T-cell (primary cell): ENCODE measurements at regions not wholly inside any gene's neighbourhood (a gene's known extent, or its start where the extent isn't known, plus 50 kb on each side); places are given as distances from the start of the nearest gene placed in this dataset.
A peak's percentile ranks its signal among the peaks of the same experiment; 100 is the strongest.

Source experiments
- ATAC-seq, 4 experiments: fragments of 200-7000 bp in 3 of 4; fragments of 150-1000 bp in 1 of 4; cut with Tn5 transposase; replicated peaks in 1 of 4; 1 replicate in 3 of 4; 2 replicates in 1 of 4; pipeline ENCODE4 v1.10.0; 2021; ENCODE audit warnings: moderate library complexity in 3 of 4, mild to moderate bottlenecking in 2 of 4, moderate number of reproducible peaks in 1 of 4
- CTCF ChIA-PET, 2 donors: fragments of 300-600 bp; sonication (Branson Sonifier 250); formaldehyde crosslinking; loops; one replicate each; lab custom pipeline; 2022; ENCODE audit warnings: antibody characterized with exemption in 2 of 2; lab: Charles Lee
- POLR2A ChIA-PET, 2 donors: fragments of 300-600 bp; sonication (Branson Sonifier 250); formaldehyde crosslinking; loops; one replicate each; lab custom pipeline; 2022; ENCODE audit warnings: antibody characterized with exemption in 2 of 2; lab: Charles Lee
- DNase-seq, 35 experiments: peaks; one replicate each; pipeline versions ENCODE4 v3.0.0 to v3.0.0-alpha.2; 2013 to 2023
- H3K27ac ChIP-seq: one replicate; pipeline ENCODE4 v1.5.1; 2013; ENCODE audit warnings: low read length
- H3K27me3 ChIP-seq, 2 experiments: replicated peaks in 1 of 2; 1 replicate in 1 of 2; 2 replicates in 1 of 2; pipeline versions ENCODE4 v1.6.1 to v1.7.0; 2013; ENCODE audit warnings: low read length in 1 of 2, mixed read lengths in 1 of 2; ENCODE audit not compliant: control insufficient read depth in 2 of 2, insufficient read depth in 2 of 2; ENCODE audit errors: extremely low read depth in 1 of 2
- H3K36me3 ChIP-seq, 2 donors: 1 replicate in 1 of 2; 2 replicates in 1 of 2; pipeline versions ENCODE4 v1.6.1 to v1.7.0; 2013; ENCODE audit warnings: low read length in 1 of 2; ENCODE audit not compliant: control insufficient read depth in 2 of 2, insufficient read depth in 1 of 2; ENCODE audit errors: extremely low read depth in 1 of 2
- H3K4me1 ChIP-seq, 2 experiments: 1 replicate in 1 of 2; 2 replicates in 1 of 2; pipeline versions ENCODE4 v1.6.1 to v1.7.0; 2013; ENCODE audit warnings: low read length in 2 of 2, mixed read lengths in 1 of 2; ENCODE audit not compliant: insufficient read depth in 2 of 2, control insufficient read depth in 1 of 2; ENCODE audit errors: extremely low read depth in 1 of 2
- H3K4me3 ChIP-seq, 2 donors: 1 replicate in 1 of 2; 2 replicates in 1 of 2; pipeline versions ENCODE4 v1.5.1 to v1.7.0; 2013; ENCODE audit warnings: mild to moderate bottlenecking in 2 of 2, low read length in 1 of 2, moderate library complexity in 1 of 2; ENCODE audit not compliant: control insufficient read depth in 1 of 2; ENCODE audit errors: extremely low read depth in 1 of 2
- H3K9me3 ChIP-seq: 2 replicates; pipeline ENCODE4 v1.7.0; 2013
- H3K27ac Mint-ChIP-seq, 2 donors: one replicate each; pipeline ENCODE4 v1.8.0; 2020 to 2021; ENCODE audit warnings: mild to moderate bottlenecking in 2 of 2, mixed read lengths in 2 of 2
- H3K27me3 Mint-ChIP-seq, 2 donors: one replicate each; pipeline ENCODE4 v1.8.0; 2021 to 2022; ENCODE audit warnings: mixed read lengths in 2 of 2
- H3K36me3 Mint-ChIP-seq: one replicate; pipeline ENCODE4 v1.8.0; 2021; ENCODE audit warnings: mixed read lengths
- H3K4me1 Mint-ChIP-seq, 3 donors: one replicate each; pipeline ENCODE4 v1.8.0; 2020 to 2022; ENCODE audit warnings: mixed read lengths in 3 of 3, mild to moderate bottlenecking in 1 of 3
- H3K4me3 Mint-ChIP-seq, 3 donors: one replicate each; pipeline ENCODE4 v1.8.0; 2020 to 2022; ENCODE audit warnings: mild to moderate bottlenecking in 3 of 3, mixed read lengths in 3 of 3, moderate library complexity in 3 of 3
- H3K9me3 Mint-ChIP-seq, 3 donors: one replicate each; pipeline ENCODE4 v1.8.0; 2020 to 2022; ENCODE audit warnings: mixed read lengths in 3 of 3
- WGBS: methylation state at CpG from one replicate; pipeline ENCODE4 v1.1.5; 2013; ENCODE audit warnings: missing lambda C conversion rate; ENCODE audit not compliant: insufficient coverage; 5-methylcytosine and 5-hydroxymethylcytosine counted together

DNA sequence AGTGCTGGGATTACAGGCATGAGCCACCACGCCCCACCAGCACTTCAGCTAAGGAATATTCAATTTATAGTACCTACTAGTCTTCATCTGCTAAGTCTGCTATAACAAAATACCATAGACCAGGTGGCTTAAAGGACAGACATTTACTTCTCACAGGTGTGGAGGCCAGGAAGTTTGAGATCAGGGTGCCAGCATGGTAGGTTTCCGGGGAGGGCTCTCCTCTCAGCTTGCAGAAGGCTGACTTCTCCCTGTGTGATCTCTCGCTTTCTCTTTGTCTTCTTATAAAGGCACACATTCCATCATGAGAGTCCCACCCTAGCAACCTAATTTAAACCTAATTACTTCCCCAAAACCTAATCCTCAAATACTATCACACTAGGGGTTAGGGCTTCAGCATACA, 433.0 kb downstream of the INSC start:
- Histone ChIP-seq H3K36me3 (no peaks in the 10 kb centered on the region), H3K4me3 (no peak overlapping the region), H3K9me3 (no peaks in the 10 kb centered on the region), H3K27ac (no peak overlapping the region), H3K4me1 (no peaks in the 10 kb centered on the region), H3K27me3 (no peaks in the 10 kb centered on the region)
- Mint-ChIP-seq H3K4me1 (no peaks in the 10 kb centered on the region), H3K9me3 (peaks cover 0 to 10% (median 0%) of the 10 kb centered on the region in 3 donors), H3K27me3 (peaks cover 0 to 1% of the 10 kb centered on the region in 2 donors), H3K27ac (no peak overlapping the region), H3K4me3 (no peak overlapping the region), H3K36me3 (no peaks in the 10 kb centered on the region)
- ATAC-seq (no peak), DNase-seq (no peak)
- POLR2A ChIA-PET = no interaction called here
- CTCF ChIA-PET = no interaction called here
- WGBS = 100% methylated on average over 2 of the region's 3 CpGs

DNA sequence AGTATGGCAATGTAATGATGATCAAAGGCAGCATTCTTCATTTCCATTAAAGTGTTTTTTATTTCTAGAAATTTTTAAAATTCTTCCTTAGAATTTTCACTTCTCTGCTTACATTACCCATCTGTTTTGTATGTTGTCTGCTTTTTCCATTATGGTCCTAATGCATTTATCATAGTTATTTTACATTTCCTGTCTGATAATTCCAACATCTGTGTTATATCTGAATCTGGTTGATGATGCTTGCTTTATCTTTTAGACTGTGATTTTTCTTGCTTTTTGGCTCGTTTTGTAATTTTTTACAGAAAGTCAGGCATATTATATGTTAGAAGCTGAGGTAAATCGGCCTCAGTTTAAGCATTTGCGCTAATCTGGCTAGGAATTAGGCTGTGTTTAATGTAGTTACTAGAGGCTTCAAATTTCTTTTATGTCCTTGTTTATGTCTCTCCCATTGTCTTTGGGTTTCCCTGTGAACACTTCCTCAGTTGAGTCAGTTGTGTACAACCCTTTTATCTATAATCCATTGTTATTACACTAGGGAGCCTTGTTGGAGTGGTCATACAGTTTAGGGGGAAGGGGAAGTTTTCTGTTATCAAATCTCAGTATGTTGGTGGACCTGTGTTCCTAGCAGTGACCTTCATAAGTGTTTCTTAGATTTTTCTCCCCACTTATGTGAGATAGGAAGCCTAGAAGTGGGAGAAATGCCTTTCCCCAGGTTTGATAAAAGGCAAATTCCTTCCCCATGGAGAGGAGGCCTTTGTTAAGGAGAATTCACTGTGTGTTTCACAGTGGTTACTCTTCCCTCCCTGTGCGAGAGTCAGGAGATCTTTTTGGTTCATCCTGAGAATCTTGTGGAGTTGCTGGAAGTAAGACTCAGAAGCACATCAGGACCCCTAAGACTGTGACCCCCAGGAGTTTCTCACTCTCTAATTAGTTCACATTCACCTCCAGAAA, 437.5 kb downstream of the INSC start:
- ATAC-seq (no peak), DNase-seq (no peak)
- Histone ChIP-seq H3K9me3 (no peaks in the 10 kb centered on the region), H3K36me3 (no peaks in the 10 kb centered on the region), H3K4me3 (no peak overlapping the region), H3K4me1 (no peaks in the 10 kb centered on the region), H3K27me3 (no peaks in the 10 kb centered on the region), H3K27ac (no peak overlapping the region)
- ChIA-PET POLR2A (no interaction called here), CTCF (no interaction called here)
- Mint-ChIP-seq H3K27me3 (peaks cover 0 to 1% of the 10 kb centered on the region in 2 donors), H3K4me3 (no peak overlapping the region), H3K4me1 (no peaks in the 10 kb centered on the region), H3K27ac (no peak overlapping the region), H3K36me3 (no peaks in the 10 kb centered on the region), H3K9me3 (no peaks in the 10 kb centered on the region)
- 40% methylated on average over 2 of the region's 4 CpGs for WGBS

DNA sequence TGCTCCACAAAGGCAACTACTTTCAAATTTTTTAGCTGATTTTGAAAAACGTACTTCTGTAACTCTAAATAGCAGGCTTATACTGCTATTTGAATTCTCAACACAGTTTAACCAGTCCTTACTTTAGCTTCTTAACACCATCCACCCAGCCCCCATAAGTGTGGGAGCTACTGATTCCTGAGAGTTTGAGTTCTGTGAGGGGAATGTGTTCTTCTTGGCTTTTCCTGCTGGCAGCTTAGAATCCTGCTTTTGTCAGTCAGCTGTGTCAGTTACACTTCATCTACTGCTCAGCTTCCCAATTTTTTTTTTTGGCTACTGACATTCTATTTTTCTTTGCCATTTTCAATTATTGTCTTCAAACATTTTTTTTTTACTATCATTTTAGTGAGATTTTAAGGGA, 440.4 kb downstream of the INSC start:
- H3K9me3 Mint-ChIP-seq = no peaks in the 10 kb centered on the region
- POLR2A ChIA-PET = no interaction called here
- no peak for DNase-seq
- Histone ChIP-seq H3K4me1 (no peaks in the 10 kb centered on the region), H3K27ac (no peak overlapping the region), H3K36me3 (no peaks in the 10 kb centered on the region), H3K4me3 (no peak overlapping the region), H3K27me3 (no peaks in the 10 kb centered on the region), H3K9me3 (no peaks in the 10 kb centered on the region)
- H3K27me3 Mint-ChIP-seq = peaks cover 0 to 1% of the 10 kb centered on the region in 2 donors
- no peak overlapping the region for H3K27ac Mint-ChIP-seq
- H3K4me3 Mint-ChIP-seq = no peak overlapping the region
- CTCF ChIA-PET = no interaction called here
- ATAC-seq = no peak
- WGBS = no CpG with 5 or more reads among the region's 1 CpG
- no peaks in the 10 kb centered on the region for H3K36me3 Mint-ChIP-seq
- H3K4me1 Mint-ChIP-seq = no peaks in the 10 kb centered on the region

DNA sequence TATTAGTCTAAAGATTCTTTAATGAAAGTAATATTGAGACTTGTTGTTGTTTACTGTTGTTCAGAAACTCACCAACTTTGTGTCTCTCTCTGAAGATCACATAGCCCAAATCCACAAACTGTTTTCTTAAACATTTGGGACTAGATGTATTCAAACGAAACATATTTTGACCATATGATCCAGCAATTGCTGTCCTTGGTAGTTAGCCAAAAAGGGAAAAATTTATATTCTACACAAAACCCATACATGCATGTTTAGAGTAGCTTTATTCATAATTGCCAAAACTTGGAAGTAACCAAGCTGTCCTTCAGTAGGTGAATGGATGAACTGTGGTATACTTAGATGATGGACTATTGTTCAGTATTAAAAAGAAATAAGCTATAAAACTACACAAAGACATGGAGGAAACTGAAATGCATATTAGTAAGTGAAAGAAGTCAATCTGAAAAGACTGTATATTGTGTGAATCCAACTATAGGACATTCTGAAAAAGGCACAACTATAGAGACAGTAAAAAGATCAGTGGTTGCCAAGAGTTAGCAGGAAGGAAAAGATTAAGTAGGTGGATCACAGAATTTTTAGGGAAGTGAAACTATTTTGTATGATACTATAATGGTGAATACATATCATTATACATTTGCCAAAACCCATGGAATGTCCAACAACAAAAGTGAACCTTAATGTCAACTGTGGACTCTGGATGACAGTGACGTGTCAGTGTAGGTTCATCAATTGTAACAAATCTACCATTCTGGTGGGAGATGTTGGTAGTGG, 442.9 kb downstream of the INSC start:
- H3K4me1 ChIP-seq = no peaks in the 10 kb centered on the region
- Mint-ChIP-seq H3K27me3 (no peaks in the 10 kb centered on the region), H3K36me3 (no peaks in the 10 kb centered on the region), H3K4me1 (no peaks in the 10 kb centered on the region), H3K4me3 (no peak overlapping the region), H3K27ac (no peak overlapping the region), H3K9me3 (no peaks in the 10 kb centered on the region)
- no CpG with 5 or more reads among the region's 2 CpGs for WGBS
- no peak overlapping the region for H3K27ac ChIP-seq
- ATAC-seq (no peak), DNase-seq (no peak)
- no peaks in the 10 kb centered on the region for H3K27me3 ChIP-seq
- H3K4me3 ChIP-seq = no peak overlapping the region
- POLR2A ChIA-PET = no interaction called here
- H3K9me3 ChIP-seq = no peaks in the 10 kb centered on the region
- H3K36me3 ChIP-seq = no peaks in the 10 kb centered on the region
- CTCF ChIA-PET = no interaction called here

DNA sequence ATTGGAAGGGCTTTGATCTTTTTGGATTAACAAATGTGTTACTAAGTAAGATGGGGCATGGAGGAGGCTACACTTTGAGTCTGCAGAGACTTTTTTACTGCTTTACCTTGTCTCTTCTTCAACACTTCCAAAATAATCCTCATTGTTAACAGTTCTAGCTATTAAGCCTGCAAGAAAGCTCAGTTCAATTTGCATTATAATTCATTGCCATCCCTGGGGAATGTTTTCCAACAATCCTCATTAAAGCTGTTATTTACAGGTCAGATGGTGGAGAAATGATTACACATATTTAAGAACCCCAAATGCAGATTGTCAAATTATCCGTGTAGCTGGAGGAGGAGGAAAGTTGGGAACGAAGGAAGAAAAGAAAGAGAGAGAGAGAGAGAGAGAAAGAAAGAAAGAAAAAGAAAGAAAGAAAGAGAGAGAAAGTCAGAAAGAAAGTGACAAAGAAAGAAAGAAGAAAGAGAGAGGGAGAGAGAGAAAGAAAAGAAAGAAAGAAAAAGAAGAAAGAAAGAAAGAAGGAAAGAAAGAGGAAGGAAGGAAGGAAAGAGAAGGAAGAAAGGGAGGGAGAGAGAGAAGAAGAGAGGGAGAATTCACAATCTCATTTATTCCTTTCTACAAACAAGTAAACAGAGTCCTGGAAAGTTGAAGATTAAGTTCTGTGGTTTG, 443.9 kb downstream of the INSC start:
- Mint-ChIP-seq H3K4me1 (no peaks in the 10 kb centered on the region), H3K9me3 (no peaks in the 10 kb centered on the region), H3K36me3 (no peaks in the 10 kb centered on the region), H3K27ac (no peak overlapping the region), H3K27me3 (peaks cover 0 to 2% of the 10 kb centered on the region in 2 donors), H3K4me3 (no peak overlapping the region)
- no peaks in the 10 kb centered on the region for H3K4me1 ChIP-seq
- ATAC-seq = no peak
- H3K27me3 ChIP-seq = no peaks in the 10 kb centered on the region
- DNase-seq = no peak
- no peaks in the 10 kb centered on the region for H3K36me3 ChIP-seq
- CTCF ChIA-PET = no interaction called here
- WGBS = 60% methylated on average over 1 of the region's 2 CpGs
- H3K9me3 ChIP-seq = no peaks in the 10 kb centered on the region
- POLR2A ChIA-PET = no interaction called here
- no peak overlapping the region for H3K27ac ChIP-seq
- no peak overlapping the region for H3K4me3 ChIP-seq

DNA sequence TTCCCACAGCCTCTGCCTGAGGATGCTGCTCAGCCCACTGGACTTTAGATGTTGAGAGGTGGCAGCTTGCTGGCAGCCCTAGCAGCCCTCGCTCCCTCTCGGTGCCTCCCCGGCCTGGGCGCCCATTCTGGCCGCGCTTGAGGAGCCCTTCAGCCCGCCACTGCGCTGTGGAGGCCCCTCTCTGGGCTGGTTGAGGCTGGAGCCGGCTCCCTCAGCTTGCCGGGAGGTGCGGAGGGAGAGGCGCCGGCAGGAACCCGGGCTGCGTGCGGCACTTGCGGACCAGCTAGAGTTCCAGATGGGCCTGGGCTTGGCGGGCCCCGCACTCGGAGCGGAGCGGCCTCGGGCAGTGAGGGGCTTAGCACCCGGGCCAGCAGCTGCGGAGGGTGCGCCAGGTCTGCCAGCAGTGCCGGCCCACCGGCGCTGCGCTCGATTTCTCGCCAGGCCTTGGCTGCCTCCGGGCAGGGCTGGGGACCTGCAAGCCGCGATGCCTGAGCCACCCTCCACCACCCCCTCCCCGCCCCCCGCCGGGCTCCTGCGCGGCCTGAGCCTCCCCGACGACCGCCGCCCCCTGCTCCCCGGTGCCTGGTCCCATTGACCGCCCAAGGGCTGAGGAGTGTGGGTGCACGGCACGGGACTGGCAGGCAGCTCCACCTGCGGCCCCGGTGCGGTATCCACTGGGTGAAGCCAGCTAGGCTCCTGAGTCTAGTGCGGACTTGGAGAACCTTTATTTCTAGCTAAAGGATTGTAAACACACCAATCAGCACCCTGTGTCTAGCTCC, 446.2 kb downstream of the INSC start:
- CTCF ChIA-PET = no interaction called here
- Histone ChIP-seq H3K27me3 (no peaks in the 10 kb centered on the region), H3K9me3 (no peaks in the 10 kb centered on the region), H3K27ac (no peak overlapping the region), H3K36me3 (no peaks in the 10 kb centered on the region), H3K4me1 (no peaks in the 10 kb centered on the region), H3K4me3 (no peak overlapping the region)
- POLR2A ChIA-PET = no interaction called here
- Mint-ChIP-seq H3K36me3 (no peaks in the 10 kb centered on the region), H3K27ac (no peak overlapping the region), H3K9me3 (no peaks in the 10 kb centered on the region), H3K4me1 (no peaks in the 10 kb centered on the region), H3K27me3 (peaks cover 0 to 2% of the 10 kb centered on the region in 2 donors), H3K4me3 (no peak overlapping the region)
- WGBS = 94% methylated on average over 34 of the region's 52 CpGs
- no peak for DNase-seq
- peak in 1 of 4 experiments; percentile 13 for ATAC-seq
